ENCODE measurements at regions not wholly inside any gene's neighbourhood (a gene's known extent, or its start where the extent isn't known, plus 50 kb on each side); places are given as distances from the start of the nearest gene placed in this dataset.

GRCh38 chr21:24150753-24151152 is 1456.5 kb downstream of the MRPL39 start:
- Histone ChIP-seq H3K27ac (ENCODE audit: low read depth, low read length) (no peak overlapping the region), H2BK5ac (ENCODE audit: low read length) (no peak overlapping the region), H3K79me1 (ENCODE audit: low read length) (no peaks in the 10 kb centered on the region), H4K5ac (ENCODE audit: low read length) (no peak overlapping the region), H3K9ac (ENCODE audit: low read length) (no peak overlapping the region), H3K4me1 (ENCODE audit: control insufficient read depth, low read depth, low read length) (no peaks in the 10 kb centered on the region), H3K27me3 (ENCODE audit: insufficient read depth, low read length, poor library complexity) (no peaks in the 10 kb centered on the region), H3K36me3 (ENCODE audit: control insufficient read depth, insufficient read depth, low read length) (no peaks in the 10 kb centered on the region), H4K8ac (ENCODE audit: low read depth, low read length) (no peak overlapping the region), H2AK5ac (ENCODE audit: low read length) (no peak overlapping the region), H3K23ac (ENCODE audit: low read length) (no peak overlapping the region), H2BK120ac (ENCODE audit: low read depth, low read length) (no peak overlapping the region), H3K4me2 (ENCODE audit: low read length) (no peak overlapping the region), H3K4me3 (ENCODE audit: low read length) (no peak overlapping the region), H2BK15ac (replicated peaks; ENCODE audit: low read depth) (no peak overlapping the region), H3K79me2 (ENCODE audit: control insufficient read depth, insufficient read depth, low read length) (no peaks in the 10 kb centered on the region), H3K4ac (ENCODE audit: low read depth, low read length) (no peak overlapping the region), H3K18ac (ENCODE audit: low read length) (no peak overlapping the region), H3K56ac (ENCODE audit: low read length) (no peak overlapping the region)
- WGBS (ENCODE audit: extremely low coverage, insufficient coverage, low lambda C conversion rate), result no CpG with 5 or more reads among the region's 1 CpG
- DNase-seq, result no peak

- Histone ChIP-seq H3K4ac (ENCODE audit: low read depth, low read length) (no peak overlapping the region), H2BK120ac (ENCODE audit: low read depth, low read length) (no peak overlapping the region), H3K36me3 (ENCODE audit: control insufficient read depth, insufficient read depth, low read length) (no peaks in the 10 kb centered on the region), H2BK5ac (ENCODE audit: low read length) (no peak overlapping the region), H3K18ac (ENCODE audit: low read length) (no peak overlapping the region), H2AK5ac (ENCODE audit: low read length) (no peak overlapping the region), H4K5ac (ENCODE audit: low read length) (no peak overlapping the region), H3K4me1 (ENCODE audit: control insufficient read depth, low read depth, low read length) (no peaks in the 10 kb centered on the region), H2BK15ac (replicated peaks; ENCODE audit: low read depth) (no peak overlapping the region), H3K79me1 (ENCODE audit: low read length) (no peaks in the 10 kb centered on the region), H3K27me3 (ENCODE audit: insufficient read depth, low read length, poor library complexity) (no peaks in the 10 kb centered on the region), H3K79me2 (ENCODE audit: control insufficient read depth, insufficient read depth, low read length) (no peaks in the 10 kb centered on the region), H3K27ac (ENCODE audit: low read depth, low read length) (no peak overlapping the region), H3K56ac (ENCODE audit: low read length) (no peak overlapping the region), H3K4me3 (ENCODE audit: low read length) (no peak overlapping the region), H3K9ac (ENCODE audit: low read length) (no peak overlapping the region), H4K8ac (ENCODE audit: low read depth, low read length) (no peak overlapping the region), H3K4me2 (ENCODE audit: low read length) (no peak overlapping the region), H3K23ac (ENCODE audit: low read length) (no peak overlapping the region)
- no peak for DNase-seq
- WGBS (ENCODE audit: extremely low coverage, insufficient coverage, low lambda C conversion rate), result no CpG with 5 or more reads among the region's 2 CpGs
Observed at GRCh38 chr21:24148461-24148860, 1458.8 kb downstream of the MRPL39 start.

- no peak for DNase-seq
- no CpG with 5 or more reads among the region's 3 CpGs for WGBS (ENCODE audit: extremely low coverage, insufficient coverage, low lambda C conversion rate)
- no peaks in the 10 kb centered on the region for H3K27me3 ChIP-seq (ENCODE audit: insufficient read depth, low read length, poor library complexity)
Observed at GRCh38 chr21:24147674-24148073, 1459.6 kb downstream of the MRPL39 start.

GRCh38 chr21:24131056-24131455 is 1476.2 kb downstream of the MRPL39 start:
- no peak overlapping the region for H3K23ac ChIP-seq (ENCODE audit: low read length)
- H3K79me2 ChIP-seq (ENCODE audit: control insufficient read depth, insufficient read depth, low read length), result no peaks in the 10 kb centered on the region
- H3K18ac ChIP-seq (ENCODE audit: low read length), result no peak overlapping the region
- H3K4me1 ChIP-seq (ENCODE audit: control insufficient read depth, low read depth, low read length), result no peaks in the 10 kb centered on the region
- no peak overlapping the region for H3K56ac ChIP-seq (ENCODE audit: low read length)
- WGBS (ENCODE audit: extremely low coverage, insufficient coverage, low lambda C conversion rate), result no CpG with 5 or more reads among the region's 1 CpG
- H3K4ac ChIP-seq (ENCODE audit: low read depth, low read length), result no peak overlapping the region
- no peak overlapping the region for H2BK15ac ChIP-seq (replicated peaks; ENCODE audit: low read depth)
- H4K8ac ChIP-seq (ENCODE audit: low read depth, low read length), result no peak overlapping the region
- H3K27ac ChIP-seq (ENCODE audit: low read depth, low read length), result no peak overlapping the region
- H3K4me3 ChIP-seq (ENCODE audit: low read length), result no peak overlapping the region
- DNase-seq, result no peak
- no peak overlapping the region for H2BK5ac ChIP-seq (ENCODE audit: low read length)
- no peaks in the 10 kb centered on the region for H3K79me1 ChIP-seq (ENCODE audit: low read length)
- no peaks in the 10 kb centered on the region for H3K27me3 ChIP-seq (ENCODE audit: insufficient read depth, low read length, poor library complexity)
- H4K5ac ChIP-seq (ENCODE audit: low read length), result no peak overlapping the region
- H3K4me2 ChIP-seq (ENCODE audit: low read length), result no peak overlapping the region
- H3K36me3 ChIP-seq (ENCODE audit: control insufficient read depth, insufficient read depth, low read length), result no peaks in the 10 kb centered on the region
- no peak overlapping the region for H2AK5ac ChIP-seq (ENCODE audit: low read length)
- H3K9ac ChIP-seq (ENCODE audit: low read length), result no peak overlapping the region
- no peak overlapping the region for H2BK120ac ChIP-seq (ENCODE audit: low read depth, low read length)

More at GRCh38 chr21:24147674-24148073, 1459.6 kb downstream of the MRPL39 start:
- no peak overlapping the region for H3K56ac ChIP-seq (ENCODE audit: low read length)
- H3K18ac ChIP-seq (ENCODE audit: low read length), result no peak overlapping the region
- H3K4me1 ChIP-seq (ENCODE audit: control insufficient read depth, low read depth, low read length), result no peaks in the 10 kb centered on the region
- H3K23ac ChIP-seq (ENCODE audit: low read length), result no peak overlapping the region
- H3K9ac ChIP-seq (ENCODE audit: low read length), result no peak overlapping the region
- H4K5ac ChIP-seq (ENCODE audit: low read length), result no peak overlapping the region
- no peak overlapping the region for H4K8ac ChIP-seq (ENCODE audit: low read depth, low read length)
- H2BK5ac ChIP-seq (ENCODE audit: low read length), result no peak overlapping the region
- no peak overlapping the region for H2BK15ac ChIP-seq (replicated peaks; ENCODE audit: low read depth)
- H3K36me3 ChIP-seq (ENCODE audit: control insufficient read depth, insufficient read depth, low read length), result no peaks in the 10 kb centered on the region
- no peaks in the 10 kb centered on the region for H3K79me2 ChIP-seq (ENCODE audit: control insufficient read depth, insufficient read depth, low read length)
- no peak overlapping the region for H3K4me2 ChIP-seq (ENCODE audit: low read length)
- H3K4ac ChIP-seq (ENCODE audit: low read depth, low read length), result no peak overlapping the region
- no peaks in the 10 kb centered on the region for H3K79me1 ChIP-seq (ENCODE audit: low read length)
- no peak overlapping the region for H2AK5ac ChIP-seq (ENCODE audit: low read length)
- H3K27ac ChIP-seq (ENCODE audit: low read depth, low read length), result no peak overlapping the region
- no peak overlapping the region for H3K4me3 ChIP-seq (ENCODE audit: low read length)
- H2BK120ac ChIP-seq (ENCODE audit: low read depth, low read length), result no peak overlapping the region

- H4K5ac ChIP-seq (ENCODE audit: low read length), result no peak overlapping the region
- no CpG with 5 or more reads among the region's 1 CpG for WGBS (ENCODE audit: extremely low coverage, insufficient coverage, low lambda C conversion rate)
- no peak overlapping the region for H3K4ac ChIP-seq (ENCODE audit: low read depth, low read length)
Observed at GRCh38 chr21:24127651-24128050, 1479.6 kb downstream of the MRPL39 start.

GRCh38 chr21:24123785-24124184 is 1483.5 kb downstream of the MRPL39 start:
- Histone ChIP-seq H4K8ac (ENCODE audit: low read depth, low read length) (no peak overlapping the region), H2BK15ac (replicated peaks; ENCODE audit: low read depth) (no peak overlapping the region), H3K27ac (ENCODE audit: low read depth, low read length) (no peak overlapping the region), H3K79me2 (ENCODE audit: control insufficient read depth, insufficient read depth, low read length) (no peaks in the 10 kb centered on the region), H3K9ac (ENCODE audit: low read length) (no peak overlapping the region), H3K36me3 (ENCODE audit: control insufficient read depth, insufficient read depth, low read length) (no peaks in the 10 kb centered on the region), H3K56ac (ENCODE audit: low read length) (no peak overlapping the region), H4K5ac (ENCODE audit: low read length) (no peak overlapping the region), H2AK5ac (ENCODE audit: low read length) (no peak overlapping the region), H3K4me1 (ENCODE audit: control insufficient read depth, low read depth, low read length) (no peaks in the 10 kb centered on the region), H3K23ac (ENCODE audit: low read length) (no peak overlapping the region), H3K79me1 (ENCODE audit: low read length) (no peaks in the 10 kb centered on the region), H3K4me2 (ENCODE audit: low read length) (no peak overlapping the region), H2BK5ac (ENCODE audit: low read length) (no peak overlapping the region), H3K18ac (ENCODE audit: low read length) (no peak overlapping the region), H3K4me3 (ENCODE audit: low read length) (no peak overlapping the region), H3K4ac (ENCODE audit: low read depth, low read length) (no peak overlapping the region), H2BK120ac (ENCODE audit: low read depth, low read length) (no peak overlapping the region), H3K27me3 (ENCODE audit: insufficient read depth, low read length, poor library complexity) (no peaks in the 10 kb centered on the region)
- no CpG with 5 or more reads among the region's 1 CpG for WGBS (ENCODE audit: extremely low coverage, insufficient coverage, low lambda C conversion rate)
- DNase-seq, result no peak

More at GRCh38 chr21:24127651-24128050, 1479.6 kb downstream of the MRPL39 start:
- Histone ChIP-seq H2AK5ac (ENCODE audit: low read length) (no peak overlapping the region), H3K56ac (ENCODE audit: low read length) (no peak overlapping the region), H3K79me2 (ENCODE audit: control insufficient read depth, insufficient read depth, low read length) (no peaks in the 10 kb centered on the region), H3K9ac (ENCODE audit: low read length) (no peak overlapping the region), H3K4me3 (ENCODE audit: low read length) (no peak overlapping the region), H4K8ac (ENCODE audit: low read depth, low read length) (no peak overlapping the region), H3K36me3 (ENCODE audit: control insufficient read depth, insufficient read depth, low read length) (no peaks in the 10 kb centered on the region), H3K4me1 (ENCODE audit: control insufficient read depth, low read depth, low read length) (no peaks in the 10 kb centered on the region), H3K79me1 (ENCODE audit: low read length) (no peaks in the 10 kb centered on the region), H2BK15ac (replicated peaks; ENCODE audit: low read depth) (no peak overlapping the region), H3K18ac (ENCODE audit: low read length) (no peak overlapping the region), H3K23ac (ENCODE audit: low read length) (no peak overlapping the region), H2BK120ac (ENCODE audit: low read depth, low read length) (no peak overlapping the region), H2BK5ac (ENCODE audit: low read length) (no peak overlapping the region), H3K27me3 (ENCODE audit: insufficient read depth, low read length, poor library complexity) (no peaks in the 10 kb centered on the region), H3K27ac (ENCODE audit: low read depth, low read length) (no peak overlapping the region), H3K4me2 (ENCODE audit: low read length) (no peak overlapping the region)
- no peak for DNase-seq
